PC-9 (cell line): ENCODE measurements at regions not wholly inside any gene's neighbourhood (a gene's known extent, or its start where the extent isn't known, plus 50 kb on each side); places are given as distances from the start of the nearest gene placed in this dataset.

Experiments
- CTCF ChIP-seq: fragments of 200-600 bp; sonication (generic); conservative IDR thresholded peaks from 2 replicates; pipeline ENCODE4 v1.6.1; 2017; ENCODE audit warnings: mixed run types, antibody characterized with exemption, mild to moderate bottlenecking, moderate library complexity
- EZH2 ChIP-seq: fragments of 200-600 bp; sonication (generic); IDR thresholded peaks from 2 replicates; pipeline ENCODE4 v1.8.0; 2017; ENCODE audit warnings: antibody characterized with exemption, low read depth

GRCh38 chr15:66623801-66624453, 58.1 kb upstream of the LCTL start:
- no peak for TF ChIP-seq CTCF
- no peak for TF ChIP-seq EZH2
